ENCODE measurements at regions not wholly inside any gene's neighbourhood (a gene's known extent, or its start where the extent isn't known, plus 50 kb on each side); places are given as distances from the start of the nearest gene placed in this dataset.

- no peak for DNase-seq (ENCODE audit: extremely low spot score, unreplicated experiment)
- Mint-ChIP-seq H3K9me3 (ENCODE audit: unreplicated experiment) (peaks cover 4% of the 10 kb centered on the region), H3K4me3 (ENCODE audit: unreplicated experiment) (no peak overlapping the region), H3K27me3 (ENCODE audit: unreplicated experiment) (peaks cover 5% of the 10 kb centered on the region), H3K27ac (ENCODE audit: unreplicated experiment) (no peak overlapping the region), H3K36me3 (ENCODE audit: unreplicated experiment) (no peaks in the 10 kb centered on the region), H3K4me1 (ENCODE audit: unreplicated experiment) (no peaks in the 10 kb centered on the region)
- TF ChIP-seq, protein P1, sequence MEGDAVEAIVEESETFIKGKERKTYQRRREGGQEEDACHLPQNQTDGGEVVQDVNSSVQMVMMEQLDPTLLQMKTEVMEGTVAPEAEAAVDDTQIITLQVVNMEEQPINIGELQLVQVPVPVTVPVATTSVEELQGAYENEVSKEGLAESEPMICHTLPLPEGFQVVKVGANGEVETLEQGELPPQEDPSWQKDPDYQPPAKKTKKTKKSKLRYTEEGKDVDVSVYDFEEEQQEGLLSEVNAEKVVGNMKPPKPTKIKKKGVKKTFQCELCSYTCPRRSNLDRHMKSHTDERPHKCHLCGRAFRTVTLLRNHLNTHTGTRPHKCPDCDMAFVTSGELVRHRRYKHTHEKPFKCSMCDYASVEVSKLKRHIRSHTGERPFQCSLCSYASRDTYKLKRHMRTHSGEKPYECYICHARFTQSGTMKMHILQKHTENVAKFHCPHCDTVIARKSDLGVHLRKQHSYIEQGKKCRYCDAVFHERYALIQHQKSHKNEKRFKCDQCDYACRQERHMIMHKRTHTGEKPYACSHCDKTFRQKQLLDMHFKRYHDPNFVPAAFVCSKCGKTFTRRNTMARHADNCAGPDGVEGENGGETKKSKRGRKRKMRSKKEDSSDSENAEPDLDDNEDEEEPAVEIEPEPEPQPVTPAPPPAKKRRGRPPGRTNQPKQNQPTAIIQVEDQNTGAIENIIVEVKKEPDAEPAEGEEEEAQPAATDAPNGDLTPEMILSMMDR (IDR thresholded peaks at IDR 0.05) = no peak
Observed at GRCh38 chr2:166550923-166551322, 56.9 kb upstream of the SCN7A start.

DNA sequence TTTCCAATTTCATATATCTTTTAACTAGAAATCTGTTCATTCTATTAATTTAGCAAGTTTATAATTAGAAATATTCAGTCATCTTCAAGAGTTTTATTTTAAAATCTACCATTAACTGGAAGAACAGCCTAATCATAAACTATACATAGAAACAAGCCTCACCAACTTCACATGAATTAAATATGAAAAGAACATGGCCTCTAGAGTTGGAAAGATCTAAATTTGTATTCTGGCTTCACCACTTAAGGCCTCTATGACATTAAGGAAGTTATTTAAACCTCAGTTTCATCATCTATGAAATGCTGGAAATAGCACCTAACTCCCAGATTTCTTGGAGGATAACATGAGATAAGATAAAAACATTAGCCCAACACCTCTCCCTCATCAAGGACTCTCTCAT lies 51.4 kb upstream of the SCN7A start:
- H3K27ac Mint-ChIP-seq (ENCODE audit: unreplicated experiment) = no peak overlapping the region
- no peaks in the 10 kb centered on the region for H3K4me1 Mint-ChIP-seq (ENCODE audit: unreplicated experiment)
- TF ChIP-seq, protein P1 (IDR thresholded peaks at IDR 0.05) = no peak
- H3K9me3 Mint-ChIP-seq (ENCODE audit: unreplicated experiment) = no peaks in the 10 kb centered on the region
- no peaks in the 10 kb centered on the region for H3K36me3 Mint-ChIP-seq (ENCODE audit: unreplicated experiment)
- H3K27me3 Mint-ChIP-seq (ENCODE audit: unreplicated experiment) = peaks cover 18% of the 10 kb centered on the region
- DNase-seq (ENCODE audit: extremely low spot score, unreplicated experiment) = no peak
- no peak overlapping the region for H3K4me3 Mint-ChIP-seq (ENCODE audit: unreplicated experiment)
